ENCODE measurements at regions not wholly inside any gene's neighbourhood (a gene's known extent, or its start where the extent isn't known, plus 50 kb on each side); places are given as distances from the start of the nearest gene placed in this dataset.

- no peak for TF ChIP-seq FOS (IDR thresholded peaks at IDR 0.05; ENCODE audit: borderline replicate concordance, insufficient read depth, low read length)
- TF ChIP-seq POLR2AphosphoS5 (IDR thresholded peaks at IDR 0.05; ENCODE audit: insufficient read depth, low read depth, low read length), result no peak
- TF ChIP-seq, protein P1, sequence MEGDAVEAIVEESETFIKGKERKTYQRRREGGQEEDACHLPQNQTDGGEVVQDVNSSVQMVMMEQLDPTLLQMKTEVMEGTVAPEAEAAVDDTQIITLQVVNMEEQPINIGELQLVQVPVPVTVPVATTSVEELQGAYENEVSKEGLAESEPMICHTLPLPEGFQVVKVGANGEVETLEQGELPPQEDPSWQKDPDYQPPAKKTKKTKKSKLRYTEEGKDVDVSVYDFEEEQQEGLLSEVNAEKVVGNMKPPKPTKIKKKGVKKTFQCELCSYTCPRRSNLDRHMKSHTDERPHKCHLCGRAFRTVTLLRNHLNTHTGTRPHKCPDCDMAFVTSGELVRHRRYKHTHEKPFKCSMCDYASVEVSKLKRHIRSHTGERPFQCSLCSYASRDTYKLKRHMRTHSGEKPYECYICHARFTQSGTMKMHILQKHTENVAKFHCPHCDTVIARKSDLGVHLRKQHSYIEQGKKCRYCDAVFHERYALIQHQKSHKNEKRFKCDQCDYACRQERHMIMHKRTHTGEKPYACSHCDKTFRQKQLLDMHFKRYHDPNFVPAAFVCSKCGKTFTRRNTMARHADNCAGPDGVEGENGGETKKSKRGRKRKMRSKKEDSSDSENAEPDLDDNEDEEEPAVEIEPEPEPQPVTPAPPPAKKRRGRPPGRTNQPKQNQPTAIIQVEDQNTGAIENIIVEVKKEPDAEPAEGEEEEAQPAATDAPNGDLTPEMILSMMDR (IDR thresholded peaks at IDR 0.05; ENCODE audit: extremely low read depth in 1 of 2, insufficient read depth in 1 of 2, low read depth in 1 of 2, low read length in 2 of 2), result no peak
- no peak for TF ChIP-seq POLR2A (IDR thresholded peaks at IDR 0.05; ENCODE audit: low read depth, low read length)
- no peak for TF ChIP-seq MAX (IDR thresholded peaks at IDR 0.05; ENCODE audit: insufficient read depth, insufficient read length)
- no peak for TF ChIP-seq EZH2 (IDR thresholded peaks at IDR 0.05; ENCODE audit: borderline replicate concordance, low read depth, low read length, severe bottlenecking)
These were observed 311.9 kb upstream of the PRDM1 start for GRCh38 chr6:105774247-105774646.
